ENCODE measurements at regions not wholly inside any gene's neighbourhood (a gene's known extent, or its start where the extent isn't known, plus 50 kb on each side); places are given as distances from the start of the nearest gene placed in this dataset.

DNA sequence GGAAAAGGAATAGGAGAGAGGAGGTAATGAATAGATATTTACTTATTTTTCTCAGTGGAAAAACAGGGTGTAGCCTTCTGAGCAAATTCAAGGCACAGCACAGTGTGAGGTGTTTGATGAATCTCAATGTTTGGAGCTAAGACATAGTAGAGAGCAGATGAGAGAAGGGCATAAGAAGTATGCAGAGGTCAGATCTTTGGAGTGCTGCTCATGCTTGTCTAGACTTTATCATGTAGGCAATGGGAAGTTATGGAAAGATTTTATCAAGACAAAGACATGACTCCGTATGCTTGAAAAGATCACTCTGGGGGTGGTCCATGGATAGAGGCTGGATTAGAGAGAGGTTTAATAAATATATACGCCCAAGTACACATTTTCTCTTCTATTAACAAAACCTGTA lies 217.0 kb upstream of the CNR1 start:
- no peak overlapping the region for H3K4me3 ChIP-seq (ENCODE audit: low read depth, low read length)
- ChIA-PET POLR2A (no interaction called here), CTCF (no interaction called here)
- DNase-seq (ENCODE audit: low read depth, low spot score), result no peak
- TF ChIP-seq, protein P1, sequence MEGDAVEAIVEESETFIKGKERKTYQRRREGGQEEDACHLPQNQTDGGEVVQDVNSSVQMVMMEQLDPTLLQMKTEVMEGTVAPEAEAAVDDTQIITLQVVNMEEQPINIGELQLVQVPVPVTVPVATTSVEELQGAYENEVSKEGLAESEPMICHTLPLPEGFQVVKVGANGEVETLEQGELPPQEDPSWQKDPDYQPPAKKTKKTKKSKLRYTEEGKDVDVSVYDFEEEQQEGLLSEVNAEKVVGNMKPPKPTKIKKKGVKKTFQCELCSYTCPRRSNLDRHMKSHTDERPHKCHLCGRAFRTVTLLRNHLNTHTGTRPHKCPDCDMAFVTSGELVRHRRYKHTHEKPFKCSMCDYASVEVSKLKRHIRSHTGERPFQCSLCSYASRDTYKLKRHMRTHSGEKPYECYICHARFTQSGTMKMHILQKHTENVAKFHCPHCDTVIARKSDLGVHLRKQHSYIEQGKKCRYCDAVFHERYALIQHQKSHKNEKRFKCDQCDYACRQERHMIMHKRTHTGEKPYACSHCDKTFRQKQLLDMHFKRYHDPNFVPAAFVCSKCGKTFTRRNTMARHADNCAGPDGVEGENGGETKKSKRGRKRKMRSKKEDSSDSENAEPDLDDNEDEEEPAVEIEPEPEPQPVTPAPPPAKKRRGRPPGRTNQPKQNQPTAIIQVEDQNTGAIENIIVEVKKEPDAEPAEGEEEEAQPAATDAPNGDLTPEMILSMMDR (IDR thresholded peaks at IDR 0.05; ENCODE audit: insufficient read depth, low read length, missing control alignments), result no peak

DNA sequence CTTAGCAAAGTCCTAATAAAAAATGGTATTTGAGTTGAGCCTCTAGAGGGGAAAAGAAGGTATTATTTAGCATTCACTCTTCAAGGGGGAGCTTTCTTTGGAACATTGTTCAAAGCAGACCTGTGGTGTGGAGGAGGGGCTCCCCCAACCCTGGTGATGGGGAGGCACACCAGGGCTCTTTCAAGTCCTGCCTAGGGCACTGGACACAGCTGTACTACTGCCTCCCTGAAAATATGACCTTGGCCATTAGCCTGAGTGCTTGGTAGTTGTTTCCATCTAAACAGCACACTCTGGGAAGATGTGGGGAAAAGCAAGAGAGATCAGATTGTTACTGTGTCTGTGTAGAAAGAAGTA lies 215.1 kb upstream of the CNR1 start:
- TF ChIP-seq, protein P1 (IDR thresholded peaks at IDR 0.05; ENCODE audit: insufficient read depth, low read length, missing control alignments), result no peak
- no peak overlapping the region for H3K4me3 ChIP-seq (ENCODE audit: low read depth, low read length)
- ChIA-PET POLR2A (no interaction called here), CTCF (no interaction called here)
- no peak for DNase-seq (ENCODE audit: low read depth, low spot score)

DNA sequence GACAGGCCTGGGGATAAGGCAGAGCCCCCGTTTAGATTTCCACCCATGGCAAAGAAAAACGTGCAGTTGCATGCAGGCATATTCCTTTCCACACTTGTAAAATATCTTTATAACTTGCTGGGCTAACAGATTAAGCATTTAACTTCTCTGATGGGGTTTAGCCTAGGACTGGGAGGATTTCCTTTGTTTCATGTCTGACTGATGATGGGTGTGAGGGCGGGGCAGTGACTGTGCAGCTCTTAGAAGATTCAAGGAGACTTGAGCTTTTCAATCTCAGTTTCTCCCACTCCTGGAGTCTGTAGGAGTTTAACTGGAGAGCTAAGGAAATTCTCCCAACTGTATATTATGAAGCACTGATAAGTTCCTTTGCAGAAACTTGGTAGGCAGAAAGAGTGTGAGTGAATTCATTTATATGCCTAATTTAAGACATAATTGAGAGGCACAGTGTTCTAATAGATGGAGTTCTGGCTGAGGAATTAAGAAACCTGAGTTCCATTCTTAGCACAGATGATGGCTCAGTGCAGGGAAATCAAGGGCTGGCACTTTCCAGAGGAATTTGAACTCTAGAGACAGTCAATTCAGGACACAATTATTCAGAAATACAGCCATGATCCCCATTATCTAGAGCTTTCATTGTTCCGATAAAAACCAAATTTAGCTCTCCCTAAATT lies 214.6 kb upstream of the CNR1 start:
- no peak for DNase-seq (ENCODE audit: low read depth, low spot score)
- ChIA-PET POLR2A (no interaction called here), CTCF (no interaction called here)
- TF ChIP-seq, protein P1 (IDR thresholded peaks at IDR 0.05; ENCODE audit: insufficient read depth, low read length, missing control alignments), result no peak
- H3K4me3 ChIP-seq (ENCODE audit: low read depth, low read length), result no peak overlapping the region

DNA sequence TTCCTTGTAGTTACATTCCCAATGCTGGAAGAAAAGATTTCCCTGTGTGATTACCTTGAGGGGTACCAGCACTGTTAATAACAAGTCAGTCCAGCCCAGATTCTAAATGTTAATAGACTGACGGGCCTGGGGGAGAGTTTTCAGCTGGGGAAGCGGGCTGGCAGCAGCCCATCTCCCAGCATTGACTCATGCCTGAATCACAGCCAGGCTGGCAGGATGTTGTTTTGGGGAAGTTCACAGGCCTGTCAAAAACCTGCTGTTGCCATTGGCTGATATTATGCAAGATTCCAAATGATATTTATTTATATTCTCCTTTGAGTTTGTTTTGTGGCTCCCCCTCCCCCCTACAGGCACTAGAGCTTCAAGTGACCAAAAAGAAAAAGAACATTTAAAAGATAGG lies 213.9 kb upstream of the CNR1 start:
- CTCF ChIA-PET, result no interaction called here
- TF ChIP-seq, protein P1 (IDR thresholded peaks at IDR 0.05; ENCODE audit: insufficient read depth, low read length, missing control alignments), result no peak
- no peak overlapping the region for H3K4me3 ChIP-seq (ENCODE audit: low read depth, low read length)
- no peak for DNase-seq (ENCODE audit: low read depth, low spot score)
- POLR2A ChIA-PET, result no interaction called here

DNA sequence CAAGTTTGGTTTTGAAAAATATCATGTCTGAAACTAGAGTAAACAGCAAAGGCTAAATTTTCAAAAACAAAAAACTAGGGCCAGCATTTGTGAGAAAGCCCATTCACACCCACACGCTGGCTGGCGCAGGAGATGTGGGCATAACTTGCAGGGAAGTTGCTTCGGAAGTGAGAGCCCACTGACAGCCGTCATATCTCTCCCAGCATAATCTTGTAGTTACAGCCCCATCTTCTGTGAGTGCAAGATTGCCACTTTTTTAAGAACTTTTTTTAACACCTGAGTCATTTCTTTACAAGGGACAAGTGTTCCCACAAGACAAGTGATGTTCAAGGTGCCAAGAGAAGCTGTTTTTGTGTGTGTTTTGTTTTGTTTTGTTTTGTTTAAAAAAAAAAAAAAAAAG lies 212.5 kb upstream of the CNR1 start:
- POLR2A ChIA-PET, result no interaction called here
- DNase-seq (ENCODE audit: low read depth, low spot score), result no peak
- CTCF ChIA-PET, result no interaction called here

DNA sequence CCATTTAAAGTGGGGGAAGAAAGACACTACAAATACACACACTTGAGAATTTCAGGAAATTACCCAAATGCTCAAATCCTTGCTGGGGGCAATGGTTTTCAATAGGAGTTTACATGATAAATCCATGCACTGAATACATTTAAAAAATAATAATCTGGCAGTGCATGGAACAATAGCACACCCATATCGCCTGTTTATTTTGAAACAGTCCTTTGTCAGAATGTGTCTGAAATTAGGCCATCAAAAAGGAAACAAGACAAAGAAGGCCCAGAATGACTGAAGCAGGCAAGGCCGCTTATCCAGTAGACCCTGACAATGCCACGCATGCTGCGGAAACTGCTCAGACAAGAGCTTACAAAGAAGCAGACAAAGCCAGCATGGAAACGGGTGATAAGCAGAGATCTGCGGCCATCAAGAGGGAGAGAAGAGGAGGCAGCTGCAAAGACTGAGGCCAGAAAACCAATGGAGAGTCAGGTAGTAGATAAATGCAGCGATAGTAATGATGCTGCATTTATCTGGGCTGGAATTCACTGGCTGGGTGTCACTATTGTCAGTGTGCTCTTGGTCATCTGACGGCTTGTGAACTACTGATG lies 211.9 kb upstream of the CNR1 start:
- H3K4me3 ChIP-seq (ENCODE audit: low read depth, low read length), result no peak overlapping the region
- POLR2A ChIA-PET, result no interaction called here
- DNase-seq (ENCODE audit: low read depth, low spot score), result no peak
- CTCF ChIA-PET, result no interaction called here
- TF ChIP-seq, protein P1 (IDR thresholded peaks at IDR 0.05; ENCODE audit: insufficient read depth, low read length, missing control alignments), result no peak

More for the DNA sequence above, 212.5 kb upstream of the CNR1 start:
- TF ChIP-seq, protein P1 (IDR thresholded peaks at IDR 0.05; ENCODE audit: insufficient read depth, low read length, missing control alignments), result no peak
- no peak overlapping the region for H3K4me3 ChIP-seq (ENCODE audit: low read depth, low read length)

Measured in AG04449 (cell line).